Liver (tissue), 8 donors: ENCODE measurements at regions not wholly inside any gene's neighbourhood (a gene's known extent, or its start where the extent isn't known, plus 50 kb on each side); places are given as distances from the start of the nearest gene placed in this dataset.

Experiments
- DNase-seq: peaks from one replicate; pipeline ENCODE4 v3.0.0-alpha.2; 2017; ENCODE audit warnings: low spot score
- H3K27ac ChIP-seq, 2 donors: one replicate each; pipeline ENCODE4 v1.7.0; 2013; ENCODE audit warnings: inconsistent platforms in 2 of 2, low read length in 2 of 2, control low read depth in 1 of 2, low read depth in 1 of 2, mild to moderate bottlenecking in 1 of 2
- H3K27me3 ChIP-seq, 4 donors: one replicate each; pipeline versions ENCODE4 v1.6.1 to v1.7.0; 2013; ENCODE audit warnings: low read length in 3 of 4, inconsistent platforms in 1 of 4, mild to moderate bottlenecking in 1 of 4, moderate library complexity in 1 of 4; ENCODE audit not compliant: control insufficient read depth in 4 of 4, insufficient read depth in 4 of 4
- H3K36me3 ChIP-seq, 4 donors: one replicate each; pipeline versions ENCODE4 v1.6.1 to v1.7.0; 2013; ENCODE audit warnings: low read length in 3 of 4, mild to moderate bottlenecking in 3 of 4, low read depth in 1 of 4, moderate library complexity in 1 of 4; ENCODE audit not compliant: control insufficient read depth in 4 of 4, insufficient read depth in 3 of 4
- H3K4me1 ChIP-seq, 4 donors: one replicate each; pipeline versions ENCODE4 v1.6.1 to v1.7.0; 2013; ENCODE audit warnings: low read length in 3 of 4, mild to moderate bottlenecking in 3 of 4, moderate library complexity in 1 of 4; ENCODE audit not compliant: control insufficient read depth in 4 of 4, insufficient read depth in 4 of 4
- H3K4me3 ChIP-seq, 3 donors: one replicate each; pipeline versions ENCODE4 v1.6.1 to v1.7.0; 2013; ENCODE audit warnings: low read length in 3 of 3, control low read depth in 1 of 3, low read depth in 1 of 3, mild to moderate bottlenecking in 1 of 3
- H3K9ac ChIP-seq, 2 donors: one replicate each; pipeline ENCODE4 v1.7.0; 2013; ENCODE audit warnings: low read length in 2 of 2, mild to moderate bottlenecking in 2 of 2, moderate library complexity in 2 of 2, control low read depth in 1 of 2, low read depth in 1 of 2
- H3K9me3 ChIP-seq, 4 donors: one replicate each; pipeline versions ENCODE4 v1.6.1 to v1.7.0; 2013; ENCODE audit warnings: low read length in 3 of 4; ENCODE audit not compliant: control insufficient read depth in 4 of 4
- FOXA1 ChIP-seq: IDR thresholded peaks from 2 replicates; pipeline ENCODE4 v1.6.1; 2016; ENCODE audit warnings: antibody characterized with exemption
- FOXA2 ChIP-seq: IDR thresholded peaks from 2 replicates; pipeline ENCODE4 v1.6.1; 2016; ENCODE audit warnings: antibody characterized with exemption
- HNF4A ChIP-seq, 2 donors: conservative IDR thresholded peaks; 2 replicates each; pipeline ENCODE4 v1.6.1; 2016; ENCODE audit warnings: antibody characterized with exemption in 2 of 2, mild to moderate bottlenecking in 2 of 2
- HNF4G ChIP-seq: IDR thresholded peaks from 2 replicates; pipeline ENCODE4 v1.6.1; 2016; ENCODE audit warnings: antibody characterized with exemption
- JUND ChIP-seq, 2 donors: IDR thresholded peaks; 2 replicates each; pipeline ENCODE4 v1.6.1; 2016; ENCODE audit warnings: antibody characterized with exemption in 2 of 2
- NR2F2 ChIP-seq: IDR thresholded peaks from 2 replicates; pipeline ENCODE4 v1.6.1; 2016; ENCODE audit warnings: antibody characterized with exemption
- RAD21 ChIP-seq, 2 donors: IDR thresholded peaks; 2 replicates each; pipeline ENCODE4 v1.6.1; 2016; ENCODE audit warnings: antibody characterized with exemption in 2 of 2, mild to moderate bottlenecking in 2 of 2
- SP1 ChIP-seq: IDR thresholded peaks from 2 replicates; pipeline ENCODE4 v1.6.1; 2018; ENCODE audit warnings: antibody characterized with exemption, mild to moderate bottlenecking
- TAF1 ChIP-seq: conservative IDR thresholded peaks from 2 replicates; pipeline ENCODE4 v1.6.1; 2016; ENCODE audit warnings: antibody characterized with exemption, mild to moderate bottlenecking
- WGBS: extraction: QIAGEN DNeasy Blood & Tissue Kit; methylation state at CpG from one replicate; pipeline ENCODE4 v1.1.7; 2013; 5-methylcytosine and 5-hydroxymethylcytosine counted together
- TF ChIP-seq, protein P1 (sequence below): fragments of 150-350 bp; IDR thresholded peaks from 2 replicates; pipeline ENCODE4 v1.5.1; 2017; ENCODE audit warnings: improper control_type of control experiment, low read depth, low read length; ENCODE audit not compliant: missing input control
- TF ChIP-seq, protein P2 (sequence below): IDR thresholded peaks from 2 replicates; pipeline ENCODE4 v1.6.1; 2016; ENCODE audit warnings: antibody characterized with exemption
- TF ChIP-seq, protein P3 (sequence below): IDR thresholded peaks from 2 replicates; pipeline ENCODE4 v1.6.1; 2016; ENCODE audit warnings: antibody characterized with exemption, mild to moderate bottlenecking
- TF ChIP-seq, protein P4 (sequence below): IDR thresholded peaks from 2 replicates; pipeline ENCODE4 v1.6.1; 2016; ENCODE audit warnings: antibody characterized with exemption
- TF ChIP-seq, protein P5 (sequence below): IDR thresholded peaks from 2 replicates; pipeline ENCODE4 v1.6.1; 2016; ENCODE audit warnings: antibody characterized with exemption
- donor health status: healthy.
- donor health status: healthy.
- donor health status: healthy.
- donor health status: healthy.
- donor health status: healthy.

DNA sequence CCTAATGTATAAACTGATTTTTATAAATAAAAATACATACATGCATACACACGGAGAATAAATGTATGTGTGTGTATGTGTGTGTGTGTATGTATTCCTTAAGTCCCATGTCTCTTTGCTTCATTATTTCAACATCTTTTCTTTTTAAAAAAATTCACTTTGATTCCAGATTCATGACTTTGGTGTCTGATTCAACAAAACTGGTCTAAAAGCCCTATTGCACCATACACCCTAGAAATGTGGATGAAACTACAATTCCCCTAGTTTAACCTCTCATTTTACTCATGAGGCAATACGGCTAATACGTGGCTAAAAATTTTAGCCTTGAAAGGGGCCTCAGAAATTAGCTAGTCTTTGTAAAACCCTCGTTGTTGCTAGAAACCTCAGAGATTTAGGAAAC is 228.1 kb downstream of the ADAMTS9 start (continued):
- TF ChIP-seq HNF4G (no peak), FOXA2 (no peak)
- TF ChIP-seq, protein P1, sequence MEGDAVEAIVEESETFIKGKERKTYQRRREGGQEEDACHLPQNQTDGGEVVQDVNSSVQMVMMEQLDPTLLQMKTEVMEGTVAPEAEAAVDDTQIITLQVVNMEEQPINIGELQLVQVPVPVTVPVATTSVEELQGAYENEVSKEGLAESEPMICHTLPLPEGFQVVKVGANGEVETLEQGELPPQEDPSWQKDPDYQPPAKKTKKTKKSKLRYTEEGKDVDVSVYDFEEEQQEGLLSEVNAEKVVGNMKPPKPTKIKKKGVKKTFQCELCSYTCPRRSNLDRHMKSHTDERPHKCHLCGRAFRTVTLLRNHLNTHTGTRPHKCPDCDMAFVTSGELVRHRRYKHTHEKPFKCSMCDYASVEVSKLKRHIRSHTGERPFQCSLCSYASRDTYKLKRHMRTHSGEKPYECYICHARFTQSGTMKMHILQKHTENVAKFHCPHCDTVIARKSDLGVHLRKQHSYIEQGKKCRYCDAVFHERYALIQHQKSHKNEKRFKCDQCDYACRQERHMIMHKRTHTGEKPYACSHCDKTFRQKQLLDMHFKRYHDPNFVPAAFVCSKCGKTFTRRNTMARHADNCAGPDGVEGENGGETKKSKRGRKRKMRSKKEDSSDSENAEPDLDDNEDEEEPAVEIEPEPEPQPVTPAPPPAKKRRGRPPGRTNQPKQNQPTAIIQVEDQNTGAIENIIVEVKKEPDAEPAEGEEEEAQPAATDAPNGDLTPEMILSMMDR: no peak

DNA sequence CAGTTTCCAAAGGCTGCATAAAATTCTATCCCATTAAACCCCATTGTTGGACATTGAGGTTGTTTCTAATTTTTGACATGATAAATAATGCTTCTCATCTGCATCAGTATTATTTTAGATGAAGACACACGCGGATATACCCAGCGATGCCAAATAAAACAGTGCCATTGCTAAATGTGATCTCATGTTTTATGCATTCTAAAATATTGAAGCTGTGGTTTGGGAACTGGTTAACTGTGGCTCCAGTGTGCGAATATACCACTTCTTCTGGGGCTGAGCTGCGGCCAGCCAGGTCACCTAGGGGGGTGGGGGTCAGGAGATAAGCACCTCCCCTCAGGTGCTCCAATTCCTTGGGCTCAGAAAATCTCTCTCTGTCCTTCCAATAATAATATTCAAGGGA is 230.0 kb downstream of the ADAMTS9 start:
- H3K9me3 ChIP-seq: no peaks in the 10 kb centered on the region
- no peak overlapping the region for H3K27ac ChIP-seq
- no peaks in the 10 kb centered on the region for H3K4me1 ChIP-seq
- no peak overlapping the region for H3K9ac ChIP-seq
- WGBS: 79% methylated on average over 5 of the region's 5 CpGs
- TF ChIP-seq FOXA1: no peak
- TF ChIP-seq SP1: no peak
- no peak for TF ChIP-seq TAF1
- TF ChIP-seq, protein P2, sequence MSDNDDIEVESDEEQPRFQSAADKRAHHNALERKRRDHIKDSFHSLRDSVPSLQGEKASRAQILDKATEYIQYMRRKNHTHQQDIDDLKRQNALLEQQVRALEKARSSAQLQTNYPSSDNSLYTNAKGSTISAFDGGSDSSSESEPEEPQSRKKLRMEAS: no peak
- TF ChIP-seq NR2F2: no peak
- TF ChIP-seq, protein P3, sequence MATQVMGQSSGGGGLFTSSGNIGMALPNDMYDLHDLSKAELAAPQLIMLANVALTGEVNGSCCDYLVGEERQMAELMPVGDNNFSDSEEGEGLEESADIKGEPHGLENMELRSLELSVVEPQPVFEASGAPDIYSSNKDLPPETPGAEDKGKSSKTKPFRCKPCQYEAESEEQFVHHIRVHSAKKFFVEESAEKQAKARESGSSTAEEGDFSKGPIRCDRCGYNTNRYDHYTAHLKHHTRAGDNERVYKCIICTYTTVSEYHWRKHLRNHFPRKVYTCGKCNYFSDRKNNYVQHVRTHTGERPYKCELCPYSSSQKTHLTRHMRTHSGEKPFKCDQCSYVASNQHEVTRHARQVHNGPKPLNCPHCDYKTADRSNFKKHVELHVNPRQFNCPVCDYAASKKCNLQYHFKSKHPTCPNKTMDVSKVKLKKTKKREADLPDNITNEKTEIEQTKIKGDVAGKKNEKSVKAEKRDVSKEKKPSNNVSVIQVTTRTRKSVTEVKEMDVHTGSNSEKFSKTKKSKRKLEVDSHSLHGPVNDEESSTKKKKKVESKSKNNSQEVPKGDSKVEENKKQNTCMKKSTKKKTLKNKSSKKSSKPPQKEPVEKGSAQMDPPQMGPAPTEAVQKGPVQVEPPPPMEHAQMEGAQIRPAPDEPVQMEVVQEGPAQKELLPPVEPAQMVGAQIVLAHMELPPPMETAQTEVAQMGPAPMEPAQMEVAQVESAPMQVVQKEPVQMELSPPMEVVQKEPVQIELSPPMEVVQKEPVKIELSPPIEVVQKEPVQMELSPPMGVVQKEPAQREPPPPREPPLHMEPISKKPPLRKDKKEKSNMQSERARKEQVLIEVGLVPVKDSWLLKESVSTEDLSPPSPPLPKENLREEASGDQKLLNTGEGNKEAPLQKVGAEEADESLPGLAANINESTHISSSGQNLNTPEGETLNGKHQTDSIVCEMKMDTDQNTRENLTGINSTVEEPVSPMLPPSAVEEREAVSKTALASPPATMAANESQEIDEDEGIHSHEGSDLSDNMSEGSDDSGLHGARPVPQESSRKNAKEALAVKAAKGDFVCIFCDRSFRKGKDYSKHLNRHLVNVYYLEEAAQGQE: no peak
- no peak for TF ChIP-seq HNF4G
- no peak for TF ChIP-seq RAD21 (IDR thresholded peaks at IDR 0.05)
- H3K27me3 ChIP-seq: peaks cover 0 to 3% (median 0%) of the 10 kb centered on the region in 4 donors
- DNase-seq: no peak
- H3K4me3 ChIP-seq: no peak overlapping the region
- H3K36me3 ChIP-seq: no peaks in the 10 kb centered on the region

DNA sequence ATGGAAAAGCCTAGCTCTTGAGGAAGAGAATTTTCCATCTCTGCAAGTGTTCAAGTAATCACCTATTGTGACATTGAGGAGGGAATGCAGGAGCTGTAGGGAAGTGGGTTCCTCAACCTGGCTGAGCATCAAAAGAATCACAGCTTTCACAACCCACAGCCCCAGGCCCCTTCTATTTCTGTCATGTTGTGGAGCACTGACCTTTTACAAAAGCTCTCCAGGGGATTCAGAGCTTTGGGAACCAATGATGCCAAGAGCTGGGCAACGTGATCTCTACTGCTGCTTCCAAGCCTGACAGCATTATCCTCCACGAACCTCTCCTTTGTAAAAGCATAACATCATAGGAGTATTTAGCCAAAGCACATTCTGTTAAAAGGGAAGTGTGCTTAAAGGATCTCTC is 231.1 kb downstream of the ADAMTS9 start:
- no peaks in the 10 kb centered on the region for H3K9me3 ChIP-seq
- WGBS: 62% methylated on average over 2 of the region's 2 CpGs
- no peaks in the 10 kb centered on the region for H3K4me1 ChIP-seq
- TF ChIP-seq HNF4G (no peak), RAD21 (IDR thresholded peaks at IDR 0.05) (no peak), JUND (IDR thresholded peaks at IDR 0.05) (no peak), HNF4A (conservative IDR thresholded peaks at IDR 0.05) (no peak)
- TF ChIP-seq, protein P1: no peak
- TF ChIP-seq, protein P3: no peak
- TF ChIP-seq, protein P4, sequence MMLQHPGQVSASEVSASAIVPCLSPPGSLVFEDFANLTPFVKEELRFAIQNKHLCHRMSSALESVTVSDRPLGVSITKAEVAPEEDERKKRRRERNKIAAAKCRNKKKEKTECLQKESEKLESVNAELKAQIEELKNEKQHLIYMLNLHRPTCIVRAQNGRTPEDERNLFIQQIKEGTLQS: no peak
- TF ChIP-seq, protein P5, sequence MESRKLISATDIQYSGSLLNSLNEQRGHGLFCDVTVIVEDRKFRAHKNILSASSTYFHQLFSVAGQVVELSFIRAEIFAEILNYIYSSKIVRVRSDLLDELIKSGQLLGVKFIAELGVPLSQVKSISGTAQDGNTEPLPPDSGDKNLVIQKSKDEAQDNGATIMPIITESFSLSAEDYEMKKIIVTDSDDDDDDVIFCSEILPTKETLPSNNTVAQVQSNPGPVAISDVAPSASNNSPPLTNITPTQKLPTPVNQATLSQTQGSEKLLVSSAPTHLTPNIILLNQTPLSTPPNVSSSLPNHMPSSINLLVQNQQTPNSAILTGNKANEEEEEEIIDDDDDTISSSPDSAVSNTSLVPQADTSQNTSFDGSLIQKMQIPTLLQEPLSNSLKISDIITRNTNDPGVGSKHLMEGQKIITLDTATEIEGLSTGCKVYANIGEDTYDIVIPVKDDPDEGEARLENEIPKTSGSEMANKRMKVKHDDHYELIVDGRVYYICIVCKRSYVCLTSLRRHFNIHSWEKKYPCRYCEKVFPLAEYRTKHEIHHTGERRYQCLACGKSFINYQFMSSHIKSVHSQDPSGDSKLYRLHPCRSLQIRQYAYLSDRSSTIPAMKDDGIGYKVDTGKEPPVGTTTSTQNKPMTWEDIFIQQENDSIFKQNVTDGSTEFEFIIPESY: no peak
- H3K9ac ChIP-seq: no peak overlapping the region
- no peak overlapping the region for H3K27ac ChIP-seq
- H3K36me3 ChIP-seq: no peaks in the 10 kb centered on the region
- peaks cover 0 to 3% (median 0%) of the 10 kb centered on the region in 4 donors for H3K27me3 ChIP-seq
- no peak overlapping the region for H3K4me3 ChIP-seq
- no peak for DNase-seq
